NCI-H187 treated with DMSO at 0.1 percent for 48 hours (cell line): ENCODE measurements at regions not wholly inside any gene's neighbourhood (a gene's known extent, or its start where the extent isn't known, plus 50 kb on each side); places are given as distances from the start of the nearest gene placed in this dataset.

Source experiments
- DNase-seq: peaks from one replicate; lab custom pipeline; 2025; lab: John Stamatoyannopoulos, UW

GRCh38 chr7:25952261-25953057 lies 199.5 kb upstream of the NFE2L3 start:
- no peak for DNase-seq

GRCh38 chr7:25953859-25954258 lies 198.1 kb upstream of the NFE2L3 start:
- DNase-seq: no peak

GRCh38 chr7:25954395-25954794 lies 197.6 kb upstream of the NFE2L3 start:
- DNase-seq: no peak

GRCh38 chr7:25959168-25959734 lies 192.7 kb upstream of the NFE2L3 start:
- no peak for DNase-seq

- no peak for DNase-seq
These were observed 188.3 kb upstream of the NFE2L3 start for GRCh38 chr7:25963733-25964132.

- no peak for DNase-seq
These were observed 187.5 kb upstream of the NFE2L3 start for GRCh38 chr7:25964483-25964991.

GRCh38 chr7:25965405-25966123 lies 186.4 kb upstream of the NFE2L3 start:
- no peak for DNase-seq

GRCh38 chr7:25966469-25966868 lies 185.5 kb upstream of the NFE2L3 start:
- DNase-seq: no peak

- no peak for DNase-seq
These were observed 184.5 kb upstream of the NFE2L3 start for GRCh38 chr7:25967278-25968204.

- DNase-seq: no peak
These were observed 183.6 kb upstream of the NFE2L3 start for GRCh38 chr7:25968205-25968993.

GRCh38 chr7:25970356-25970755 lies 181.6 kb upstream of the NFE2L3 start:
- no peak for DNase-seq

GRCh38 chr7:25970911-25971310 lies 181.1 kb upstream of the NFE2L3 start:
- no peak for DNase-seq

- no peak for DNase-seq
These were observed 175.4 kb upstream of the NFE2L3 start for GRCh38 chr7:25976630-25977029.

- DNase-seq: no peak
These were observed 173.5 kb upstream of the NFE2L3 start for GRCh38 chr7:25978466-25978865.

- DNase-seq: no peak
These were observed 172.4 kb upstream of the NFE2L3 start for GRCh38 chr7:25979605-25980004.

- DNase-seq: no peak
These were observed 169.3 kb upstream of the NFE2L3 start for GRCh38 chr7:25982684-25983083.

GRCh38 chr7:25985196-25985595 lies 166.8 kb upstream of the NFE2L3 start:
- DNase-seq: no peak

GRCh38 chr7:25988640-25989039 lies 163.4 kb upstream of the NFE2L3 start:
- no peak for DNase-seq

- no peak for DNase-seq
These were observed 162.8 kb upstream of the NFE2L3 start for GRCh38 chr7:25989140-25989705.

GRCh38 chr7:25994433-25994994 lies 157.5 kb upstream of the NFE2L3 start:
- DNase-seq: no peak
